HG02938 (cell line): ENCODE measurements at regions not wholly inside any gene's neighbourhood (a gene's known extent, or its start where the extent isn't known, plus 50 kb on each side); places are given as distances from the start of the nearest gene placed in this dataset.
"Not testable (repeated sequence)": the region's sequence is repeated elsewhere in the genome, so short reads cannot be mapped to it uniquely, and the experiment has no call there.

Experiments used
- ATAC-seq: cut with Tn5 transposase; IDR thresholded peaks from one replicate; pipeline ENCODE4 v1.9.1; 2021; ENCODE audit warnings: mild to moderate bottlenecking, moderate library complexity; ENCODE audit not compliant: unreplicated experiment

- no peak for ATAC-seq
These were observed 480.3 kb downstream of the BRD1 start for GRCh38 chr22:49347376-49347775.

- ATAC-seq = no peak
These were observed 481.8 kb downstream of the BRD1 start for GRCh38 chr22:49345896-49346295.

GRCh38 chr22:49344656-49345055, 483.0 kb downstream of the BRD1 start:
- ATAC-seq = no peak

GRCh38 chr22:49344161-49344560, 483.5 kb downstream of the BRD1 start:
- ATAC-seq = no peak

GRCh38 chr22:49340406-49340805, 487.3 kb downstream of the BRD1 start:
- no peak for ATAC-seq

GRCh38 chr22:49336483-49336882, 491.2 kb downstream of the BRD1 start:
- ATAC-seq = not testable (repeated sequence)

GRCh38 chr22:49334976-49335375, 492.7 kb downstream of the BRD1 start:
- ATAC-seq = no peak

- no peak for ATAC-seq
These were observed 493.3 kb downstream of the BRD1 start for GRCh38 chr22:49334449-49334789.

GRCh38 chr22:49333206-49333605, 494.5 kb downstream of the BRD1 start:
- ATAC-seq = no peak

GRCh38 chr22:49332691-49333090, 495.0 kb downstream of the BRD1 start:
- no peak for ATAC-seq

GRCh38 chr22:49331878-49332277, 495.8 kb downstream of the BRD1 start:
- no peak for ATAC-seq

- no peak for ATAC-seq
These were observed 496.4 kb downstream of the BRD1 start for GRCh38 chr22:49331223-49331815.

GRCh38 chr22:49330421-49331222, 497.1 kb downstream of the BRD1 start:
- no peak for ATAC-seq

- no peak for ATAC-seq
These were observed 498.0 kb downstream of the BRD1 start for GRCh38 chr22:49329636-49330035.

- ATAC-seq = no peak
These were observed 498.9 kb downstream of the BRD1 start for GRCh38 chr22:49328630-49329405.

GRCh38 chr22:49328118-49328475, 499.6 kb downstream of the BRD1 start:
- ATAC-seq = no peak

- ATAC-seq = no peak
These were observed 500.1 kb downstream of the BRD1 start for GRCh38 chr22:49327411-49328117.

- no peak for ATAC-seq
These were observed 501.1 kb downstream of the BRD1 start for GRCh38 chr22:49326558-49326957.

GRCh38 chr22:49325531-49326395, 501.9 kb downstream of the BRD1 start:
- ATAC-seq = no peak
